Superior temporal gyrus (tissue), 1 donor: ENCODE measurements at regions not wholly inside any gene's neighbourhood (a gene's known extent, or its start where the extent isn't known, plus 50 kb on each side); places are given as distances from the start of the nearest gene placed in this dataset.

Source experiments
- DNase-seq: peaks from one replicate; pipeline ENCODE4 v3.0.0-alpha.2; 2016; ENCODE audit errors: extremely low spot score

DNA sequence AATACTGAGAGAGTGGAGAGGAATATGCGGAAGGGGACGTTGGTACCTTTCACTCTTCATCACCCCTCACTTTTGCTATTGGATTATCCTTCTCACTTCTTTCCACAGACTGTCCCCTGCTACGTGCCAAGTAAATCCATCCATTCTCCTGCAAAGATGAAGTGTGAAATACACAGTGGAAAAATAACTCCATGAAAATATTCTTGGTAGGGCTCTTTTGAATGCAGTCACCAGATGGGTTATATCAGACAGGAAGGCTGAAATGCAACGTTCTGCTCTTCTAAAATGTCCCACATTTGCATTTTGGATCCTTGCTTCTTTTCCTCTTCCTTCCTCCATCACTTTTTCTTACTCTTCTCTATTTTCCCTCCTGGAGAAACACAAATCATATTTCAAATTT is 510.3 kb upstream of the CLINT1 start:
- DNase-seq = no peak

DNA sequence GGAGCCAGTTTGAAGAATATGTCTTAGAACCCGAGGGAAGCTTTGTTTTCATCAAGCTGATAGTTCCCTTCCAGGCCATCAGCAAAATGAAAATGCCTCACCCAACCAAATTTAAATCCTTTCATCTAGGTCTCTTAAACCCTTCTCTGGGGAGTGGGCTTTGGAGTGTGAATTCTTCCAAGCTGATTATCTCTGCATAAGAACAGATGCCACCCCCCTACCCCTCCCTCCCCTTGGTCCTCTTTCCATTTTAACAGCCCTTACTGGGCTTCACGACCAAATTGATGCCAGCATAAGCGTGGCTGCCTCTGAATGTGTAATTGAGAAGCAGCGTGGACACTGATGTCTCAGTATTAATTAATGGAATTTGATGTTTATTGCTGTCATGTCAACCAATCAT is 509.7 kb upstream of the CLINT1 start:
- DNase-seq = no peak

DNA sequence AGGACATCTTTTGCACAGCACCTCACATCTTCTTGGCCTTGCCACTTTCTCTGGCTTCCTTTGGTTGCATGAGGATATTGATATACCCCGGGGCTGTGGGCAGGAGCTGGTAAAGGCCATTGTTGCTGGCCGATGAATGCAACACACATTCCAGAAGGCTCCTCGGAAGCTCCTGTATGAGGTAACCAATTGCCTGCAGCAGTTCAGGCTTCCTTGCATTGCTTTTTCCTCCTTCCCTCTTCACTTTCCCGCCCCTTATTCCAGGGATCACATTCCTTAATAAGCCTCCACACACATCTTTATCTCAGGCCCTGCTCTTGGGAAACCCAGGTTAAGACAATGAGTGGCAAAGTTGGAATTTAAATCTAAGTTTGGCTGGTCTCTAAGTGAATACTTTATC is 505.4 kb upstream of the CLINT1 start:
- DNase-seq = no peak

DNA sequence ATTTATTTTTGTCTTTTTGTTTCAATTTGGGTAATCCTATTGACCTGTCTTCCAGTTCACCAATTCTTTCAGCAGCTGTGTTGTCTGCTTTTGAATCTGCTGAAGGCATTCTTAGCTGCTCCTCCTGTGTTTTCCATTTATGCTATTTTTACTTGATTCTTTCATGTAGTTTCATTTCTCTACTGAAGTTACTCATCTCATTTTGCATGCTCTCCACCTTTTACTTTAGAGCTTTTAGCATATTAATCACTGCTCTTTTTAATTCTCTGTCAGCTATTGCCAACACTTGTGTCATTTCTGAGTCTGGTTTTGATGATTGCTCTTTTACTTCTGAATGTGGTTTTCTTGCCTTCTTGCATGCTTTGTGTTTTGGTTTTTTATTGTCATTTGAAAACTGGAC is 496.0 kb upstream of the CLINT1 start:
- no peak for DNase-seq

DNA sequence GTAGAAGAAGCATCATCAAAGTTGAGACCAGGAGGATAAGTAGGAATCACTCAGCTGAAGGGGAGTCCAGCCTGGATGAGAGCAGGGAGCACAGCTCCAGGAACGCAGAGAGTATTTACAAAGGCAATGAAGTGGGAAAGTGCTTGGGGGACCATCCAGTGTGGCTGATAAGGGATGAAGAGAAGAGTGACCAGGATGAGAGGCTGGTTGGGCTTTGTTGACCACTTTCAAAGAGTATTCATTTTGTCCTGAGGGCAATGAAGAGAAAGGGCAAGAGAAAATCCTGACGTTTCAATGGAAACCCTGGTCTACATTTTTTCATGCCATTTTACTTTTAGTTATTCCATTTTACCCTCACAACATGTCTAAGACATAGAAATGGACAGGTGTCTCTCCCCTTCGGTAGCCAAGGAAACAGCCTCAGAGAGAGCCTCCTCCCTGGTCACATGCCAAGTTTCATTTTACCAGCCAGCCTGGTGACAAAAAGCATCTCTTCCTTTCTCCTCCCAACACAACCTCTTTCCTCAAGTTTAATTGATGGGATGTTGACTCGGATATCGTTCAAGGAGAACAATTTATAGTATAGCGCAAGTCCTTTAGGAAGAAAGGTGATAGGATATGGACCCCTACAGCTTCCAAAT is 492.7 kb upstream of the CLINT1 start:
- no peak for DNase-seq

DNA sequence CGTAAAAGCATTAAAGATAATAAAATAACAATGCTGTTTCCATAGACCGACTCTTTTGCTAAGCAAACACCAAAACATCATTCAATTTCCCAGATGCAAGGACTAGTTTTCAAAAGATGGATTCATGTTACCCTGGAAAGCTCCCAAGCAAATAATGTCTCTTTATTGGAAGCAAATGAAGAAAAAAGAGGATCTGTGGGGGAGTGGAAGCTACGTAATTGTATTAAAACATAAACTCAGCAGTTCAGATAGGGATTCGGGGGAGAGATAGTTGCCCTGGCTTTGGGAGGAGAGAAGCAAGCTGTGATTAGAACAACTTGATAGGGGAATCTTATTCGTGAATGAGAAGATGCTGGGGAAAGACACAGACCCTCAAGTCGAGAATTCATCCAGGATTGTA is 491.0 kb upstream of the CLINT1 start:
- no peak for DNase-seq

DNA sequence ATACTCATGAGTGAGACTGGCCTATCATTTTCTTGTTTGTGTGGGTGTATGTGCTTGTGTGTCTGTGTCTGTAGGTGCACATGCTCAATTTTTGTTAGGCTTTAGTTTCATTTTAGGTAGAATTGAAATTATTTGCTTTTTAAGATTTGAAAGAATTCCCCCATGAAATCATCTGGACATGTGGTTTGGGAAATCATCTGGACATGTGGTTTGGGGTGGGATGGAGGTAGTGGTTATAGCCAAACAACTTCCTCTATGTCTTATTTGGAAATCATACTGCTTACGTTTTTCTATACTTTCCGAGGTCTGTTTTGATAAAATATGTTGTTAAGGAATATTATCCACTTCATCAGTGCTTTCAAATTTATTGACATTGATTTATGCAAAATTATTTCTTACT is 485.4 kb upstream of the CLINT1 start:
- DNase-seq = no peak

DNA sequence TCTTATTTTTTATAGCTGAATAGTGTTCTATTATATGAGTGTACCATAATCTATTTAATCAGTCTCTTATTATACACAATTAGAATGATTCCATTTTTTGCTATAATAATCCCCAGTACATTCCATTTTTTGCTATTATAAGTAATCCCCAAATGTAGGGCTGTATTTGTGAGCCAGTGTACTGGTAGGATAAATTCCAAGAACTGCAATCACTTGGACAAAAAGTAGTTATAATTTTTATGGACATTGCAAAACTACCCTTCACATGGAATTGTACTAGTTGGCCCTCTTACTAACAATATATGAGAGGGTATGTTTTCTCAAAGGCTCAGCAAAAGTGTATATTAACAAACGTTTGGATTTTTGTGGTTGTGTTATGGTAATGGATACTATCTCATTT is 481.7 kb upstream of the CLINT1 start:
- DNase-seq = no peak

DNA sequence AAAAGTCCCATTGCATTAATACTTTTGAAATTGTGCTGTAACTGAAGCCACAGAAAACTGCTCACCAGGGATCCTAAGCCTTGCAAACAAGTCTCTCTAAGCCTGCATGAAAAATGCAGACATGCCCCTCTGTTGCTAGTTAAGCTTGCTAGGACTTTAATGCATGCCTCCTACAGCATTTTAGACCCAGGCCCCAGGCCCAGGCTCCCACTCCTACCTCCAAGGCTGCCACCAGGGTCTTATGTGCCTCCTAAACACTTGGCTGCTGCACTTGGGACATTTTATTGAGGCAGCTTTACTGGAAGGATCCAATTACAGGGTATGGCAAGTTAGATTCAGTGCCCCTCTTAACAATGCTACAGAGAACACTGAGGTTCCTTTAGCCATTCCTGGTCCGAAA is 467.3 kb upstream of the CLINT1 start:
- no peak for DNase-seq

DNA sequence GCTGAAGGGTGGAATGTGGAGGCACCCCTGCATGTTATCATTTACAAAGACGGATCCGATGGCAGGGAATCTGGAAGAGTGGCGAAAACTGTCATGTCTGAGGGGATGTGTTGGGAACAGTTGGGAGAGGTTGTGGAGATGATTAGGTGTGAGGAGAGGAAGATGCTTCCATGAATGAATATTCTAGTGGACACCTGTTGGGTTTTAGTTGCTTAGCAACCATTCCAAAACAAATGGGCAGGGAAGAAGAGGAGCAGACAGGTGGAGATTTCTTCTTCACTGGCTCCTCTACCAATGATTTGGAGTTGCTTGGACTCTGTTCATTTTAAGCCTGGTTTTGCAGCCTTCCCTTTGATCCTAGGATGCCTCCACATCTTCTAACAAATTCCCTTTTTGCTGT is 465.3 kb upstream of the CLINT1 start:
- DNase-seq = no peak

DNA sequence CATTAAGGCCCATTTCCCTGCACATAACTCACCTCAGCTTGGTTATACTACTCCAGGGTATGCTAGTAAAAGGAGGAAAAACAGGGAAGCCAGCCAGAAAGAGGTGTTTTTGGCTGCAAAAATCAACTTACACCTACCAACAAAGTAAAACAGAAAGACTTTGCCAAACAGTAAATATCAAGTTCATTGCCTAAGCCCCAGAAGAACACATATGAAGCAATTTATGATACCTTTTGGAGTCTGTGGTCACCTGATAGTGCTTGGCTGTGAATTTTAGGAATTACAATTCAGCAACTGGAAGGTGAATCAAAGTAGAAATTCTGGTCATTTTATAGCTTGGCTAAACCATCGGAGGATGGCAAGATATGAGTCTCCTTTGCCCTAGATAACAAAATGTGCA is 463.7 kb upstream of the CLINT1 start:
- DNase-seq = no peak

DNA sequence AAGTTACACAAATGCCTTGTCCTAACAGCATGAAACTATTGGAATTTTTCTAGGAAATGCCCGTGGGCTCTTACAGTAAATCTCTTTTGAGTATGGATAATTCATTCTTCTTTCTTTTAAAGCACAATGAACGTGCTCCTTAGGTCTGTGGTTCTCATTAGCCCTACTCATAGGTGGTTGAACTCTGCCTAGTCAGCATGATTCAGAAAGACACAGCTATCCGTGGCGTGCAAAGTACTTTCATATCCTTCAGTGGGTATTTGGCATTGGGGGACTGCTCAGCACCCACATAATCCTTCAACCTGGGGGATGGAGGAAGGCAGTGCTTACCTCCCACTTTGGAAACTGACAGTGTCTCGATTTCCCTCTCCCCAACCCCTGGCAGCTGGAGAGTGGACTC is 462.0 kb upstream of the CLINT1 start:
- no peak for DNase-seq

DNA sequence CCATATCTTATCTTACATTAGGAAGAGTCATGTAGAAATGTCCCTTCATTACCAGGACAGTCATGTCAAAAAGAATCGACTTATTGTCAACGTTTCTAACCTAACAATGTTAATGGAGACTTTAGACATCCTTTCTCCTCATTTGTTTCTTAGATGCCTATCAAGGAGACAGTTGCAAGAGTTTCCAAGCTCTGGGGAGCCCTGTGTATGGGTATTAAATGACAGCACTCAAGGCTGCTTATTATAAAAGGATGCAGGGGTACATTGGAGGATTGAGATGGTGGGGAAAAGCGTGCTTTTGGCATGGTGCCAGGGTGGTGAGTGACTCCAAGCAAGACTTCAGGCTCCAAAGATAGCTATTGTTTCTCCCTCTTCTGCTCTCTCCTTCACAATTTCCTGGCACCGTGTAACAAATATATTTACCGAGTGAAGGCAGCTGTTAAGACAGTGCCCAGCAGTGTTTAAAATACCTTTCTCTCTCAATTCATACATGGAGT is 461.3 kb upstream of the CLINT1 start:
- DNase-seq = no peak

DNA sequence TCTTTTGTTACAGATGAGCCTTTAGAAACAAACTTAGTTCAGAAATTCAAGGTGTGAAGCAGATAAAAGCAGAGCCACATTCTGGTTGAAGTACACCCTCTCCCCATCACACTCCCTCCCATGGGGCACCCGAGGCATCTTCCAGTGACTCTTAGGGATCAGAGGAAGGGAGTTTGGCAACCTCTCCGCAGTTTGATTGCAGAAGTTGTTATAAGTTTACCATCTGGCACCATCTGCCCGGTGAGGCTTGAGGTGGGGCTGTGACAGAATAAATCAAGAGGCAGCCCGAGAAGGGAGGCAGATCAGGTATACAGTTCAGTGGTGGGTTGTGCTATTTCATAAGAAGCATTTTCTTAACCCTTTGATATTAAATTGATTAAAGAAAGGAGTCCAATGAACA is 458.6 kb upstream of the CLINT1 start:
- DNase-seq = no peak

DNA sequence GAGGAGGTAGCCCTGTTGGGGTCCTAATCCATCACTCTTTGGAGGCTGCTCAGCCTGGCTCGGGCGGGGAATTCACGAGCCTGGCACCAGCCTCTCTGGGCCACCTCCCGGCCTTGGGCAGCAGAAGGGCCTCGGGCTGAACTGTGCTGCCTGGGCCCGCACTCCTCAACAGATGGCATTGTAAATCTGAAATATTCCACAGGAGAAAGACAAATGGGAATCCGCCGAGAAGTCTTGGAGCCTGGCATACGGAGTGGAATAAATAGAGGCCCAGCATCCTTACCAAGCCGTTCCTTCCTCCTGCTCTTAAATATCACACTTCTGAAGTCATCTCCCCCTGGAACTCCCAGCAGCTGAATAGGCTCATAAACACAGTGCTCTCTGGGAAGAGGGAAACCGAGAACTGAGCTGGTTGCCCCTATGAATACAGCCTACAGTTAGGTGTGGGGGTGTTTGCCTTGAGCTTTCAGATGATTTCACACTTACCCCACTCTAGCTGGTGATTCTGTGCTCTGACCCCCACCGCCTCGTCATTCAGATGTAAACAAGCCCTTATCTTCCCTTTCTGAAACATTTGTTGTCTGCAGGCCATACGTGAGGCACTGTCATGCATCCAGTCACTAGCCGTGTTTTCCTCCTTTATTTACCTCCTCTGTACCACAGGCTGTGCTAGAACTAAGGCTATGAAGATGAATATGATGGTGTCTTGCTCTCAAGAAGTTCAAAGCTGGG is 455.0 kb upstream of the CLINT1 start:
- no peak for DNase-seq

DNA sequence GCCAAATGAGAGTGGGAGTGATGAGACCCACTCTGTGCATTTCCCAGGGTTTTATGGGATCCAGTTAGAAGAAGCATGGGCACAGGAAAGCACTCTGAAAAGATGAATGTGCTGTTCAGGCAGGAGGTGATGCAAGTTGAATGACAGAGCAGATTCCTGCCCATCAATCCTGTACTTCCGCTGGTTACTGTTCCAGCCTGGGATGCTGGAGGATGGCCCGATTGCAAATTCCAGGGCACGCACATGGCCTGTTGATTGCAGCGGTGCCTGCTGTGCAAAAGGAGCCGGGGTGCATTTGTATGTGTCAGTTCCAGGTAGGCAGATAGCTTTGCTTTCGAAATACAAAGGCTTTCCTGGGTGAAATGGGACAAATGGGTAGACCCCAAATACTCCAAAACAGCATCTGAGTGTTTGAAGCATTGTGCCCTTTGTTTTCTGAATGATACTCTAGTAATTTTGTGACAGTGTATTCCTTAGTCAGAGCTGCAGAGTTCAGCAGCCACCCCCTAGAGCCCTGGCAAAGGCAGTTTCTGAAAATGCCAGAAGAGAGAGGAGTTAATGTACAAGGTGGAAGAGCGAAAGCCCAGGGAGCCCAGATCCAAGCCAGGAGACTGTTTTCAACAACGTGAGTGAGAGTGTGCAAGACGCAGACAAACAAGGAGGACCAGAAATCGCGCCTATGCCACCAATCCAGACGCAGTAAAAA is 454.2 kb upstream of the CLINT1 start:
- DNase-seq = no peak

DNA sequence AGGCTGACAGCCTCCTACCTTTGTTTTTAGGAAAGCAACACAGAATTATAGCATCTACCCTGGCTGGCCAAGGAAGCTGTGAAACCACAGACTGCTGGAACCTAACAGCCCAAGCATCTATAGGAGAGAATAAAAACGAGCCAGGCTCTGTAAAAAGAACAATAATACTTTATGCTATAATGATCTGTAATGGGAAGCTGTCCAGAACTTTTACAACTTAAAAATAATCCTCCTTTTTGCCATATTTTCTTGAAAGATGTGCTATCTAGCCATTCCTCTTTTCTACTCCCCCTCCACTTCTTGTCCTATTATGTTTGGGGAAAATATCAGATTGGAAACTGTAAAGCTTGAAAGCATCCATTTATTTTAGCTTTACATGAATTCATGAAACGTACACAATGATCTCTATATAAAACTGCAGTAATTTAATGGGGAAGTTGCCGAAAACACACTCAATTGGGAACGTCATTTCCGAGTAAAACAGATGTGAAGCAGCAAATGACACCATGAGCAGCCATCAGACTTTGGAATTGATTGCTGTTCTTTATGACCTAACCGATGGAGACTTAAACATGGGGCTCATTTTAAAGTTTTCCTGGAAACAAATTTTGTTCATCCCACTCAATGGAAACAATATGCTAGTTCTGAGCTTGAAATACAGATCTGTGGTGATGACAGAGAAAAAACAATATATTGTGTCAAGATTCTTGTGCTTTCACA is 450.3 kb upstream of the CLINT1 start:
- DNase-seq = no peak

DNA sequence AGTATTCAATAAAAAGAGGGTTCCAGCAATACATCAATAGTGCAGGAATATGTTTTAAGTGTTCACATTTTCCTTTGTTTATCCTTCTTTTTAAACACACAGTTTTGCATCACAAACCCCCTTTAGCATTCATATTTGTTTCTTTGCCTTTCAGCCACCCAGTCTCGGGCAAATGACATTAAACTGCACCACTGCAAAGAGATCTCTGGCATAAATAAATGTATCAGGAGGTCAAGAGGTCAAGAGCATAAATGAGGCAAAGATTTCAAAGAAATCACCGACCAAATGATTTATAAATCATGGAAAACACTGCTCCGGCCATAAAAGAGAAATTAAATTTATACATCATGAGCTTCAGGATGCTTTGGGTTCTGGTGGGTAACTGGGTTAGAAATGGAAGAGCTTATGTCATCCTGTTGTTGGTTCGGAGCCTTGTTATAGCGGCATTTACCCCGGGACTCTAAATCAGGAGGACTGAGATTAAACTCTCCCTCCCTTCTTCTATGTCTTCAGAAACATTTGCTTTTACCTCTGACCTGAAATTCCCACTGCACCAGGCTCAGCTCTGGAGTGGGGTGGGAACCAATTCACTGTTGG is 449.6 kb upstream of the CLINT1 start:
- no peak for DNase-seq

DNA sequence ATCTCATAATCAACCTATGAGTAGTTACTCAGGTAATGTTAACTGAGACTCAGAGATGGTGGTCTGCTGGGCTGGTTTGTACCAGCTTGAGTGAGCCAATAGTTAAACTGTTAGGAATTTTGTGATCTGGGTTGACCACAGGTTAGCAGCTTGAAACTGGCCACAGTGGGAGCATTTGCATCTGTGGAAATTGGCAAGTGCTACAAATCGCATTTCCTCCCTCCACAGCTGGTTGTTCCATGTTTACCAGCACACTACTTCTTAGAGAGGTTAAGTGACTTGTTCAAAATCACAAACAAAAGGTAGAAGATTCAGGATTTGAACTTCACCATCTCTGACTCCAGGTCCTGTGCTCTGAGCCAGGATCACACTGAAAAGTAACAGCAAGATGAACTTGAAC is 446.9 kb upstream of the CLINT1 start:
- no peak for DNase-seq

DNA sequence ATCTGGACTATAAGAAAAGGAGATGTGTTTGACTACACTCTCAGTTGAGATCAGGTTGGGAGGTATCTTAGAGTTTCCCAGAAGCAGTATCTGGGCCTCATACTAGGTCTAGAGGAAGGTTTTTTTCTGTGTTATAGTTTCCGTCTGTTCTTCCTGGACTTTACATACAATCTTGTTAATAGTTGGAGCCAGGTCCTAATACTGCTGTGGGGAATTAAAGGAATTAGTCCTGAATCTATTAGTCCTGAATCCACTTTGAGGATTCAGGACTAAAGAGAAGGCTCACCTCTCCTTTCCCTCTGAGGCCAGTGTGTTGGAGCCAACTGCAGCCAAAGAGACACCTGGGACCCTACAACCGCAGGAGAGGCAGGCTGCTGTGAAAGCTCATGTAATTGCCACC is 445.7 kb upstream of the CLINT1 start:
- no peak for DNase-seq

DNA sequence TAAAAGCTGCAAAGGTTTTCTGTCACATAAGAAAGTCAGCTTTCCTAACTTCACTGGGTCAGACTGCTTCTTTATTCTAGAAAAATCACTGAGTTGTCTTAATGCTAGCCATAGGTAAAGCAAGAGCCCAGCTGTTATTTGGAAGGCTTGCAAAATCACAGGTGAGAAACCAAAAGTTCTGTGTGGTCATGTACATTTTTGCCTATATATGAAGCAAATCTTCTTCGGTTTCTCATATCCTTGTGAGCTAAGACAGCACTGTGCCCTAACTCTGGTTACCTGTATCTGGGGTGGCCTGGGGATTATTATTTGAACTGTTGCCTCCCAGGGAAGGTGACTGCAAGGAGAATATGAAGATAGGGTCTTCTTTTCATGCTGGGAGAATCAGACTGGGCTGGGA is 444.9 kb upstream of the CLINT1 start:
- DNase-seq = no peak

DNA sequence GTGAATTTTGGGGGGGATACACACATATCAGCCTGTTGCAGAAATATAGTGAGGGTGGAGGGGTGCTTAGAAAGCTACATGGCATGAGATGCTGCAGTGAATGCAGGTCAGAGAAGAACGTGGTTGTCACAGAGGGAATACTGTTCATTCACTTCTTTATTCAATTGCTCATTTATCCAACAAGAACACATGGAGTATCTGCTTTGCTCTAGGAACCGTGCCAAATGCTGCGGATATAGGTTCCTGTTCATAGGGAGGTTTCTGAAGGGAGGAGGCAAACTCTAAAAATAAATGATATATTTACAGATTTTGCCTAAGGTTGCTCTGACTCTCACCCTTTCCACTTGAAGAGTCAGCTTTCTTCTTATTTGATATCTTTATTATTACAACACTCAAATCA is 444.3 kb upstream of the CLINT1 start:
- DNase-seq = no peak
